NCI-H82 treated with DMSO at 0.1 percent for 48 hours (cell line): ENCODE measurements at regions not wholly inside any gene's neighbourhood (a gene's known extent, or its start where the extent isn't known, plus 50 kb on each side); places are given as distances from the start of the nearest gene placed in this dataset.
"Not testable (repeated sequence)": the region's sequence is repeated elsewhere in the genome, so short reads cannot be mapped to it uniquely, and the experiment has no call there.

ENCODE experiments used
- DNase-seq: peaks from one replicate; lab custom pipeline; 2025; ENCODE audit not compliant: unreplicated experiment; lab: John Stamatoyannopoulos, UW

- no peak for DNase-seq
Measured at GRCh38 chr20:52011093-52011492, 180.5 kb downstream of the ZFP64 start.

- DNase-seq: peak; percentile 91
Measured at GRCh38 chr20:52010541-52010940, 181.0 kb downstream of the ZFP64 start.

DNA sequence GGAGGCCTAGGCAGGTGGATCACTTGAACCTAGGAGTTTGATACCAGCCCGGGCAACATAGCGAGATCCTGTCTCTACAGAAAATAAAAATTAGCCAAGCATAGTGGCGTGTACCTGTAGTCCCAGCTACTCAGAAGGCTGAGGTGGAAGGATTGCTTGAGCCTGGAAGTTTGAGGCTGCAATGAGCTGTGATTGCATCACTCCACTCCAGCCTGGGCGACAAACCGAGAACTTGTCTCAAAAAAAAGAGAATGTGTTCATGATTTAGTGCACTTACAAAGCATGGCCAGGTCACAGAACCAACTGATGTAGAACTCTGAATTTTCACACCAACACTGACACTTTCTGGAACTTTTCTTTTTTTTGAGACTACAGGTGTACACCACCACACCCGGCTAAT is 182.7 kb downstream of the ZFP64 start:
- DNase-seq: no peak

DNA sequence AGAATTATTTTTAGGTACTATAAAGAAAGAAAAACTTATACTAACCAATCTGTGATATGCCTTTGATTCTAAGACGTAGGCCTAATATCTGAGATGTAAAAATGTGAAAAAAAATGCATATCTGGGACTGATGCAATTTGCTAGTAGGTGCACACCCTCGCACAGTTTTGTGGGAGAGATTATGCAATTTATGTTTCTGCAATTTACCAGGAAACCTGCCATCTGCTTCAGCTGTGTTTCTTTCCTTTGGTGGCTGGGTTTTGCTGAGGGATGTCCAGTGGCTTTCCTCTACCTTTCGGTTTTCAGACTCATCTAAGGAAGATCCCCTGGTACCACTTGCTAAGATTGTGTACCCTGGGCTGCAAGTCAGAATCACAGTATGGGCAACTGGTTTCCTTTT is 186.9 kb downstream of the ZFP64 start:
- DNase-seq: no peak

GRCh38 chr20:52004018-52004417 is 187.6 kb downstream of the ZFP64 start:
- DNase-seq: peak; percentile 74

- DNase-seq: peak; percentile 11
Measured at GRCh38 chr20:52003415-52003814, 188.2 kb downstream of the ZFP64 start.

GRCh38 chr20:52001999-52002666 is 189.4 kb downstream of the ZFP64 start:
- DNase-seq: peak; percentile 13

- DNase-seq: not testable (repeated sequence)
Measured at GRCh38 chr20:51997281-51997936, 194.2 kb downstream of the ZFP64 start.

DNA sequence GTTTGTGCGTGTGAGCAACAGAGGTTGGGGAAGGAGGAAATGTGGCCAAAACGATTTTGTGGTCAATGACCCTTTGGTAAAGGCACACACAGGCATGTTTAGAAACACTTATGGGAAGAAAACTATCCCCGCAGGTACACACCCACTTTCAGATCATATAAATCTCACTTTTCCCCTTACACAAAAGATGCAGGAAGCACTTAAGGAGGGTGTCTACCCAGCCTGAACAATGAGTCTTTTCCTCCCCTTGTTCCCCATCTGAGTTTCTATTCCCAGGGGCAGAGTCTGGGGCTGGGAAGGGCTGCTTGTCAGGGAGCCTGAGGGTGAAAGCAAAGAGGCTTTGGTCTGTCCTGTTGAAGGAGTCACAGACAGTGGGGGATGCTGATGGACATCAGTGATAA is 193.2 kb upstream of the SALL4 start:
- DNase-seq: no peak

DNA sequence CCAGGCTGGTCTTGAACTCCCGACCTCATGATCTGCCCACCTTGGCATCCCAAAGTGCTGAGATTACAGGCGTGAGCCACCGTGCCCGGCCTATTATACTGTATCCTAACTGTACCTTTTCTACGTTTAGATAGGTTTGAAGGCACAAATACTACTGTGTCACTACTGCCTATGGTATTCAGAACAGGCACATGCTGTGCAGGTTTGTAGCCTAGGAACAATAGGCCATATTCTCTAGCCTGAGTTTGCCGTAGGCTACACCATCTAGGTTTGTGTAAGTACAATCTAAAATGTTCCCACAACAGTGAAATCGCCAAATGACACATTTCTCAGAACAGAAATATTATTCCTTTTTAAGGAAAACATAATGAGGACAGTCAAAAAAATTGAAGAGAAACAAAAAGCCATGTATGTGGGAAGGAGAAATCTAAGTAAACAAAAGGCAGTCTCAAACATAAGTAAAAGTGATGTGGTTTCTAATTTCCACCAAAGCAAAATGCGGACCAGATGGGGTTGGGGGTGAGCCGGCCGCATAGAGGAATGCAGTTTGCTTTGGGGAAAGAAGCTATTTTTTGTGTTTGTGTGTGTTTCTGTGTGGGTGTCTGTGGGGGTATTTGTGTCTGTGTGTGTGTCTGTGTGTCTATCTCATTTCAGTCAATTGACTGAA is 192.6 kb upstream of the SALL4 start:
- no peak for DNase-seq

- DNase-seq: no peak
Measured at GRCh38 chr20:51987812-51988211, 185.5 kb upstream of the SALL4 start.

- DNase-seq: no peak
Measured at GRCh38 chr20:51985013-51985415, 182.7 kb upstream of the SALL4 start.

DNA sequence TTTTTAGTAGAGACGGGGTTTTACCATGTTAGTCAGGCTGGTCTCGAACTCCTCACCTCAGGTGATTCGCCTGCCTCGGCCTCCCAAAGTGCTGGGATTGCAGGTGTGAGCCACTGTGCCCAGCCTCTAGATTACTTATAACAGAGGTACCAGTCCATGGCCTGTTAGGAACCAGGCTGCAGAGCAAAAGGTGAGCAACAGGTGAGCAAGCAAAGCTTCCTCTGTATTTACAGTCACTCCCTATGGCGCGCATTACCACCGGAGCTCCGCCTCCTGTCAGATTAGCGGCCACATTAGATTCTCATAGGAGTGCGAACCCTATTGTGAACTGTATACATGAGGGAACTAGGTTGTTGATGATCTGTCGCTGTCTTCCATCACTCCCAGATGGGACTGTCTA is 178.0 kb upstream of the SALL4 start:
- DNase-seq: no peak

- DNase-seq: no peak
Measured at GRCh38 chr20:51979226-51979625, 176.9 kb upstream of the SALL4 start.

DNA sequence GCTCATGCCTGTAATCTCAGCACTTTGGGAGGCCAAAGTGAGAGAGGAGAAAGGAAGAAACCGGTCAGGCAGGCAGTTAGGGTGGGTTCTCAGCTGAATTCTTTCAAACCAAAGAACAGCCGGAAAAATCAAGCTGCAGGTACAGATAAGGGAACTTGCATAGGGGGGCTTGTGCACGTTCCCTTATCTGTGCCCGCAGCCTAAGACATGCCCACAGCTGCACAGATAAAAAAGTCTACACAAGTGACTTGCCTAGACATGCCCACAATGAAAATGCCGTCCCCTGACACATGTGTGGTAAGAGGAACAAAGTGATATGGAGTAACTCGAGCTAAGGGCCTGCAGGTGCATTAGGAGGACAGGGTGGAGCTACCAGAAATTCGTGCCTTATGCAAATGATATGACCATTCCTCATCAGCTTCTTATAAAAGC is 175.8 kb upstream of the SALL4 start:
- no peak for DNase-seq

DNA sequence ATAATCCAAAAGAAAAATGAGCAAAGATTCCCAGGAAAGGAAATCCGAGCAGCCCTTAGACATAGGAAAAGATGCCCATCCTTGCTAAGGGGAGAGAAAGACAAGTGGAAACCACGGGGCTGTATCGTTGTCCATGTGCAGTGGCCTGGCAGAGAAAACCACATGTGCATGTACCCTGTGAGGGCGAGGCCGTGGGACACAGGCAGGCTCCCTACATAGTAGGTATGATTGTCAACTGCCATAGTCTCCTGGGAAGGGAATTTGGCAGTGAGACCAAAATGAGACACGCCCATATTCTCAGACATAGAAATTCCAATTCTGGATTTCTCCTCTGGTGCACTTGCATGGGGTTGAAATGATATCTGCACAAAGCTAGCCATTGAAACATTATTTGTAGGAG is 169.7 kb upstream of the SALL4 start:
- no peak for DNase-seq

DNA sequence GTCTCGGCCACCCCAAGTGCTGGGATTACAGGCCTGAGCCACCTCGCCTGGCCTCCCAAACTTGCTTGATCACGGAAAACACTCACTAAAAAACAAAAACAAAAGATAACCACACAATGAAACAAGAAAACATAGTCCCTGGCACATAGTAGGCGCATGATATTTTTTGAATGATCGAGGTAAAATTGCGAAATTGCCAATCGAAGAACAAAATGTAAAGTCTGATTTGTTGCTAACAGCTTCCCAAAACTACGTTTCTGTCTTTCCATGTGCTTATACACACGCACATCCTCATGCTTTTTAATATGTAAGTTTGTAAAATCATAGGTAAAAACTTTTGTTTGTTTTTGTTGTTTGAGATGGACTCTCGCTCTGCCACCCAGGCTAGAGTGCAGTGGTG is 168.5 kb upstream of the SALL4 start:
- no peak for DNase-seq

- no peak for DNase-seq
Measured at GRCh38 chr20:51969191-51969590, 166.9 kb upstream of the SALL4 start.

DNA sequence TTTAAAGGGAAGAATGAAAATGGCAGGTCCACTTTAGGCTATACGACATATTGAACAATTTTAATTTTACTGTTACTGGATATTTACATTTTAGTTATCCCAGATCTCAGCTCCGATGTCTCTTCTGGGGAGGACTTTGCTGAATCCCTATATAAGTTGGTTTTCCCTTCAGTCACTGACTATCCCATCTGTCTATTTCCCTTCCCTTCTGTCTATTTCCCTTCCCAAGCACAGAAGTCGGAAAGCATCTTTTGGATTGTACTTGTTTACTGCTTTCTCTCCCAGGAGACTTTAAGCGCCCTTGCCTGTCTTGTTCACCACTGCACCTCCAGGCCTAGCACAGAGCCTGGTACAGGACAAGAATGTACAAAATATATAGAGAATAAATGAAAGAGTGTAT is 165.8 kb upstream of the SALL4 start:
- DNase-seq: no peak

GRCh38 chr20:51966296-51966971 is 164.1 kb upstream of the SALL4 start:
- peak; percentile 55 for DNase-seq

DNA sequence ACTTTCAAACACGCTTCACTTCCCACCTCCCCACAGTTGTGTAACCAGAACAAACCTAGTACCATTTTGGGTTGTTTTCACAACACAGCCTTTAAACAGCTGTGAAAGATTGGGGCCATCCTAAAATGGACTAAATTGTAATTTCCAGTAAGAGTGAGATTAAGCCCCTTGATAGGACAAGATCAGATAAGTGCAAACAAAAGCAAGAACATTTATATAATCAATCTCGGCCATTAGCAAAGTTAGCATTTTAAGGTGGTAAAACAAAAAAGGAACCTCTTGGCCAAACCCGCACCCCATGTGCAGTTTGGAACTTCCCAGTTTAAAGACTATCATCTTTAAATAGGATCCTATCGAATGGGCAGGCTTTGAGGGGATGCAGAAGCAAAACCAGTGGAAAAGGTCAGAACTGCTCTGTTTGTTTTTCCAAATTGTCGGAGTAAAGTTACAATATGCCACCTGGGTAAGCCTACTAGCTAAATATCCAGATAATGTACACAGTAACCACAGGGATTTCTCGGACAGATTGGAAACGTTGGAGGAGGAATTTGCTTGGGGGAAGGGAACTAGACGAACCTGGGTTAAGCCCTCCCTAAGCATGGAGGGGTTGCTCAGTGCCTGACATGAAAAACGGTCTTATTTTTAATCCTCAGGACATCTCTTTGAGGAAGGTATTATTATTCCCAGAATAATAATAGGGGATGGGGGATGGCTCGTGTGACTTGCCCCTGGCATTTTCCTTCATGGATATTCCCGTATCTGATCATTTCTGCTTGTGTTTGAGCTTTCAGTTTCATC is 159.8 kb upstream of the SALL4 start:
- DNase-seq: peak; percentile 81
